ENCODE measurements at regions not wholly inside any gene's neighbourhood (a gene's known extent, or its start where the extent isn't known, plus 50 kb on each side); places are given as distances from the start of the nearest gene placed in this dataset.

DNA sequence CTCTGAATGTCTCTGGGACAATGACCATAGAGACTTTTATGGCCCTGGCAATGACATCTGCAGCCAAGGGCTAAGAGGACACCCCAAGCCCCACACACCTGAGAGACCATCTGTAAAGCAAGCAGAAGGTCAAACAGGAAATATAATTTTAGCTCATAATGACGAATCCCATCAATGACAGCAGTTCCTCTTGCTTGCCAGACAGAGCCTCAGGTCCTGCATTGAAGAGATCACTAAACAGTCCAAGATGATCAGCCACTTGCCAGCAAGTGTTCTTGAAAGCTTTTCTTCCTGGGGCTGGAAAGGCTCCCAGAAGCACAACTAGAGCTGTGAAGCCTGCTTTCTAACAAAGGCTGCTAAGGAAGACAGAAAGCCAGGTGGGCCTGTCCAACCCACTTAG is 993.7 kb upstream of the AUTS2 start:
- Histone ChIP-seq H3K4me3 (ENCODE audit: low read length in 3 of 3) (no peak overlapping the region), H3K36me3 (ENCODE audit: control insufficient read depth in 2 of 3, insufficient read depth in 3 of 3, low read length in 3 of 3) (no peaks in the 10 kb centered on the region), H3K9ac (ENCODE audit: low read length in 3 of 3) (no peak overlapping the region), H3K4me1 (ENCODE audit: control insufficient read depth in 2 of 3, insufficient read depth in 2 of 3, low read depth in 1 of 3, low read length in 3 of 3) (no peaks in the 10 kb centered on the region), H3K27ac (ENCODE audit: low read depth in 2 of 2, low read length in 2 of 2) (no peak overlapping the region), H3K27me3 (ENCODE audit: control insufficient read depth, insufficient read depth, low read length) (no peaks in the 10 kb centered on the region), H3K9me3 (ENCODE audit: control insufficient read depth in 2 of 3, insufficient read depth in 1 of 3, low read length in 3 of 3) (peaks cover 0 to 7% (median 0%) of the 10 kb centered on the region in 3 donors)
- intact Hi-C loops (cut with DNase I), result no loop called here
- no peak for TF ChIP-seq CTCF (IDR thresholded peaks at IDR 0.05; ENCODE audit: borderline replicate concordance, extremely low read depth, insufficient read depth)
- FAIRE-seq (no peak), DNase-seq (no peak)

DNA sequence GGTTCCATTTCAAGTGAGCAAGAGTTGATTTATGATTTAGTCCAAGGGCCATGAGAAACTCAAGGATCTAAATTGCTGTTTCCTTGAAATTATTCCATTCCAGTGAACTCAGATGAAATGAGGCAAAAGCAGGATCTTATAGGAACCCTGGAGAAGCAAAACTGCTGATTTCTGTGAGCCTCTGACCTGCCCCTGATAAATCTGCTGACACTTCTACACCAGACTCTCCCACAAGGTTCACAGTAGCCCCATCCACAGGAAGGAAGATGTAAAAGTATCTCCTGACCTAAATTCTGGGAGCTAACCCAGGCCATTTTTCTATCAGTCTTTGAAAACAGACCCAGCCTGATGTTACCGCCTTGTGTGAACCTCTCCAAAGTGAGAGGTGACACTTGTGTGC is 987.6 kb upstream of the AUTS2 start:
- no peak overlapping the region for H3K4me3 ChIP-seq (ENCODE audit: low read length in 3 of 3)
- peaks cover 0 to 12% (median 0%) of the 10 kb centered on the region in 3 donors for H3K9me3 ChIP-seq (ENCODE audit: control insufficient read depth in 2 of 3, insufficient read depth in 1 of 3, low read length in 3 of 3)
- no peak for FAIRE-seq
- intact Hi-C loops (cut with DNase I), result no loop called here
- no peaks in the 10 kb centered on the region for H3K27me3 ChIP-seq (ENCODE audit: control insufficient read depth, insufficient read depth, low read length)
- no peaks in the 10 kb centered on the region for H3K4me1 ChIP-seq (ENCODE audit: control insufficient read depth in 2 of 3, insufficient read depth in 2 of 3, low read depth in 1 of 3, low read length in 3 of 3)
- no peaks in the 10 kb centered on the region for H3K36me3 ChIP-seq (ENCODE audit: control insufficient read depth in 2 of 3, insufficient read depth in 3 of 3, low read length in 3 of 3)
- H3K9ac ChIP-seq (ENCODE audit: low read length in 3 of 3), result no peak overlapping the region
- H3K27ac ChIP-seq (ENCODE audit: low read depth in 2 of 2, low read length in 2 of 2), result no peak overlapping the region
- TF ChIP-seq CTCF (IDR thresholded peaks at IDR 0.05; ENCODE audit: borderline replicate concordance, extremely low read depth, insufficient read depth), result no peak
- peak in 4 of 5 donors; percentile 50 to 87 (median 76) for DNase-seq

GRCh38 chr7:68613405-68613804 is 984.9 kb upstream of the AUTS2 start:
- FAIRE-seq (no peak), DNase-seq (peak in 1 of 5 donors; percentile 24)
- Histone ChIP-seq H3K27ac (ENCODE audit: low read depth in 2 of 2, low read length in 2 of 2) (no peak overlapping the region), H3K4me3 (ENCODE audit: low read length in 3 of 3) (no peak overlapping the region), H3K4me1 (ENCODE audit: control insufficient read depth in 2 of 3, insufficient read depth in 2 of 3, low read depth in 1 of 3, low read length in 3 of 3) (no peaks in the 10 kb centered on the region), H3K36me3 (ENCODE audit: control insufficient read depth in 2 of 3, insufficient read depth in 3 of 3, low read length in 3 of 3) (no peaks in the 10 kb centered on the region), H3K9me3 (ENCODE audit: control insufficient read depth in 2 of 3, insufficient read depth in 1 of 3, low read length in 3 of 3) (peaks cover 0 to 22% (median 2%) of the 10 kb centered on the region in 3 donors), H3K27me3 (ENCODE audit: control insufficient read depth, insufficient read depth, low read length) (no peaks in the 10 kb centered on the region), H3K9ac (ENCODE audit: low read length in 3 of 3) (no peak overlapping the region)
- no peak for TF ChIP-seq CTCF (IDR thresholded peaks at IDR 0.05; ENCODE audit: borderline replicate concordance, extremely low read depth, insufficient read depth)
- intact Hi-C loops (cut with DNase I), result no loop called here

GRCh38 chr7:68613897-68614296 is 984.4 kb upstream of the AUTS2 start:
- DNase-seq, result peak in 2 of 5 donors; percentile 19 to 58
- no peaks in the 10 kb centered on the region for H3K4me1 ChIP-seq (ENCODE audit: control insufficient read depth in 2 of 3, insufficient read depth in 2 of 3, low read depth in 1 of 3, low read length in 3 of 3)
- H3K4me3 ChIP-seq (ENCODE audit: low read length in 3 of 3), result no peak overlapping the region
- FAIRE-seq, result no peak
- no peaks in the 10 kb centered on the region for H3K27me3 ChIP-seq (ENCODE audit: control insufficient read depth, insufficient read depth, low read length)
- H3K9me3 ChIP-seq (ENCODE audit: control insufficient read depth in 2 of 3, insufficient read depth in 1 of 3, low read length in 3 of 3), result peaks cover 0 to 19% (median 2%) of the 10 kb centered on the region in 3 donors
- H3K27ac ChIP-seq (ENCODE audit: low read depth in 2 of 2, low read length in 2 of 2), result no peak overlapping the region
- H3K9ac ChIP-seq (ENCODE audit: low read length in 3 of 3), result no peak overlapping the region
- intact Hi-C loops (cut with DNase I), result no loop called here
- no peaks in the 10 kb centered on the region for H3K36me3 ChIP-seq (ENCODE audit: control insufficient read depth in 2 of 3, insufficient read depth in 3 of 3, low read length in 3 of 3)
- TF ChIP-seq CTCF (IDR thresholded peaks at IDR 0.05; ENCODE audit: borderline replicate concordance, extremely low read depth, insufficient read depth), result no peak

Measured in kidney (tissue), 13 donors.